ENCODE measurements at regions not wholly inside any gene's neighbourhood (a gene's known extent, or its start where the extent isn't known, plus 50 kb on each side); places are given as distances from the start of the nearest gene placed in this dataset.

GRCh38 chr6:149147938-149148718 is 169.4 kb upstream of the TAB2 start:
- DNase-seq (no peak), ATAC-seq (peak; percentile 38 to 57)
- intact Hi-C loops (cut with DNase I): no loop called here

GRCh38 chr6:149149653-149150052 is 167.9 kb upstream of the TAB2 start:
- DNase-seq (no peak), ATAC-seq (no peak)
- intact Hi-C loops (cut with DNase I): no loop called here

- ATAC-seq (no peak), DNase-seq (no peak)
- intact Hi-C loops (cut with DNase I): no loop called here
Measured at GRCh38 chr6:149150301-149150700, 167.2 kb upstream of the TAB2 start.

- no peak for DNase-seq
- no peak for ATAC-seq
- intact Hi-C loops (cut with DNase I): no loop called here
Measured at GRCh38 chr6:149150801-149151398, 166.6 kb upstream of the TAB2 start.

- ATAC-seq: no peak
- intact Hi-C loops (cut with DNase I): no loop called here
- DNase-seq: no peak
Measured at GRCh38 chr6:149152521-149152920, 165.0 kb upstream of the TAB2 start.

GRCh38 chr6:149153100-149153499 is 164.4 kb upstream of the TAB2 start:
- peak; percentile 19 to 30 for ATAC-seq
- DNase-seq: no peak
- intact Hi-C loops (cut with DNase I): no loop called here

GRCh38 chr6:149153693-149154092 is 163.8 kb upstream of the TAB2 start:
- DNase-seq (no peak), ATAC-seq (no peak)
- intact Hi-C loops (cut with DNase I): no loop called here

GRCh38 chr6:149154261-149154821 is 163.2 kb upstream of the TAB2 start:
- DNase-seq (no peak), ATAC-seq (no peak)
- intact Hi-C loops (cut with DNase I): no loop called here

GRCh38 chr6:149157126-149157525 is 160.4 kb upstream of the TAB2 start:
- no peak for DNase-seq
- intact Hi-C loops (cut with DNase I): no loop called here
- ATAC-seq: no peak

- no peak for ATAC-seq
- intact Hi-C loops (cut with DNase I): no loop called here
- no peak for DNase-seq
Measured at GRCh38 chr6:149158076-149158475, 159.4 kb upstream of the TAB2 start.

- DNase-seq (no peak), ATAC-seq (no peak)
- intact Hi-C loops (cut with DNase I): no loop called here
Measured at GRCh38 chr6:149160943-149161342, 156.6 kb upstream of the TAB2 start.

- intact Hi-C loops (cut with DNase I): no loop called here
- no peak for ATAC-seq
- no peak for DNase-seq
Measured at GRCh38 chr6:149162924-149163323, 154.6 kb upstream of the TAB2 start.

- ATAC-seq: no peak
- intact Hi-C loops (cut with DNase I): no loop called here
- no peak for DNase-seq
Measured at GRCh38 chr6:149164199-149164750, 153.2 kb upstream of the TAB2 start.

- intact Hi-C loops (cut with DNase I): no loop called here
- ATAC-seq (no peak), DNase-seq (no peak)
Measured at GRCh38 chr6:149166336-149166735, 151.2 kb upstream of the TAB2 start.

- intact Hi-C loops (cut with DNase I): no loop called here
- DNase-seq (no peak), ATAC-seq (no peak)
Measured at GRCh38 chr6:149166747-149167146, 150.8 kb upstream of the TAB2 start.

GRCh38 chr6:149168968-149169367 is 148.5 kb upstream of the TAB2 start:
- ATAC-seq (no peak), DNase-seq (no peak)
- intact Hi-C loops (cut with DNase I): no loop called here

- intact Hi-C loops (cut with DNase I): loop anchor here in 1 of 2 donors (10.0 kb wide), 1 partner anchor 125 kb away; no protein-coding TSS in a partner anchor
- DNase-seq (no peak), ATAC-seq (peak; percentile 47 to 69)
Measured at GRCh38 chr6:149169761-149170511, 147.6 kb upstream of the TAB2 start.

GRCh38 chr6:149170564-149171452 is 146.7 kb upstream of the TAB2 start:
- DNase-seq (peak; percentile 61), ATAC-seq (peak; percentile 26 to 63)
- intact Hi-C loops (cut with DNase I): loop anchor here in 1 of 2 donors (10.0 kb wide), 1 partner anchor 124 kb away; no protein-coding TSS in a partner anchor

GRCh38 chr6:149173222-149173621 is 144.3 kb upstream of the TAB2 start:
- DNase-seq (no peak), ATAC-seq (no peak)
- intact Hi-C loops (cut with DNase I): loop anchor here in 1 of 2 donors (10.0 kb wide), 1 partner anchor 122 kb away; no protein-coding TSS in a partner anchor
